Ectodermal cell (in vitro differentiated cells): ENCODE measurements at regions not wholly inside any gene's neighbourhood (a gene's known extent, or its start where the extent isn't known, plus 50 kb on each side); places are given as distances from the start of the nearest gene placed in this dataset.

ENCODE experiments used
- H3K27ac ChIP-seq: 2 replicates; pipeline ENCODE4 v1.7.0; 2013; ENCODE audit warnings: mild to moderate bottlenecking, low read depth, low read length; ENCODE audit not compliant: insufficient read depth, poor library complexity, severe bottlenecking
- H3K27me3 ChIP-seq: 2 replicates; pipeline ENCODE4 v1.7.0; 2013; ENCODE audit warnings: mild to moderate bottlenecking, low read length; ENCODE audit not compliant: insufficient read depth, control insufficient read depth, poor library complexity, severe bottlenecking
- H3K36me3 ChIP-seq: one replicate; pipeline ENCODE4 v1.7.0; 2013; ENCODE audit warnings: low read length; ENCODE audit not compliant: control insufficient read depth, insufficient read depth
- H3K4me1 ChIP-seq: one replicate; pipeline ENCODE4 v1.7.0; 2013; ENCODE audit warnings: low read length; ENCODE audit not compliant: control insufficient read depth, insufficient read depth
- H3K4me3 ChIP-seq: 2 replicates; pipeline ENCODE4 v1.7.0; 2013; ENCODE audit warnings: low read depth, low read length, control low read depth; ENCODE audit not compliant: insufficient read depth
- H3K9me3 ChIP-seq: 2 replicates; pipeline ENCODE4 v1.7.0; 2013; ENCODE audit warnings: mild to moderate bottlenecking, low read length, moderate library complexity; ENCODE audit not compliant: control insufficient read depth
- WGBS, 2 experiments: methylation state at CpG; one replicate each; pipeline ENCODE4 v1.1.7; 2013; ENCODE audit warnings: missing lambda C conversion rate in 2 of 2; 5-methylcytosine and 5-hydroxymethylcytosine counted together

- no peaks in the 10 kb centered on the region for H3K9me3 ChIP-seq
- 96 to 97% methylated on average over 2 of the region's 2 CpGs for WGBS, 2 experiments
These were observed 259.2 kb upstream of the CRY1 start for GRCh38 chr12:107352347-107353081.

GRCh38 chr12:107353312-107353711 is 260.0 kb upstream of the CRY1 start:
- H3K9me3 ChIP-seq: no peaks in the 10 kb centered on the region
- H3K27ac ChIP-seq: no peak overlapping the region
- no peaks in the 10 kb centered on the region for H3K27me3 ChIP-seq
- no peaks in the 10 kb centered on the region for H3K4me1 ChIP-seq
- 92 to 96% methylated on average over 2 of the region's 2 CpGs for WGBS, 2 experiments
- H3K4me3 ChIP-seq: no peak overlapping the region
- H3K36me3 ChIP-seq: no peaks in the 10 kb centered on the region

More at GRCh38 chr12:107352347-107353081, 259.2 kb upstream of the CRY1 start:
- Histone ChIP-seq H3K27me3 (no peaks in the 10 kb centered on the region), H3K4me3 (no peak overlapping the region), H3K36me3 (no peaks in the 10 kb centered on the region), H3K27ac (no peak overlapping the region), H3K4me1 (no peaks in the 10 kb centered on the region)

- no peaks in the 10 kb centered on the region for H3K27me3 ChIP-seq
- WGBS, 2 experiments: 84 to 86% methylated on average over 10 of the region's 10 CpGs
These were observed 261.7 kb upstream of the CRY1 start for GRCh38 chr12:107355004-107355565.

GRCh38 chr12:107355612-107356011 is 262.3 kb upstream of the CRY1 start:
- Histone ChIP-seq H3K27me3 (no peaks in the 10 kb centered on the region), H3K4me1 (no peaks in the 10 kb centered on the region), H3K4me3 (no peak overlapping the region), H3K9me3 (no peaks in the 10 kb centered on the region), H3K36me3 (no peaks in the 10 kb centered on the region), H3K27ac (no peak overlapping the region)
- WGBS, 2 experiments: 93 to 96% methylated on average over 1 of the region's 1 CpG

More at GRCh38 chr12:107355004-107355565, 261.7 kb upstream of the CRY1 start:
- H3K4me1 ChIP-seq: no peaks in the 10 kb centered on the region
- H3K4me3 ChIP-seq: no peak overlapping the region
- H3K27ac ChIP-seq: no peak overlapping the region
- H3K9me3 ChIP-seq: no peaks in the 10 kb centered on the region
- H3K36me3 ChIP-seq: no peaks in the 10 kb centered on the region

- no peak overlapping the region for H3K4me3 ChIP-seq
- H3K4me1 ChIP-seq: no peaks in the 10 kb centered on the region
- 86 to 89% methylated on average over 7 of the region's 7 CpGs for WGBS, 2 experiments
- H3K27ac ChIP-seq: no peak overlapping the region
- H3K36me3 ChIP-seq: no peaks in the 10 kb centered on the region
- no peaks in the 10 kb centered on the region for H3K27me3 ChIP-seq
- H3K9me3 ChIP-seq: no peaks in the 10 kb centered on the region
These were observed 263.1 kb upstream of the CRY1 start for GRCh38 chr12:107356266-107356936.

GRCh38 chr12:107356937-107357295 is 263.6 kb upstream of the CRY1 start:
- H3K9me3 ChIP-seq: no peaks in the 10 kb centered on the region
- no peaks in the 10 kb centered on the region for H3K27me3 ChIP-seq
- H3K27ac ChIP-seq: no peak overlapping the region
- H3K36me3 ChIP-seq: no peaks in the 10 kb centered on the region
- no peaks in the 10 kb centered on the region for H3K4me1 ChIP-seq
- H3K4me3 ChIP-seq: no peak overlapping the region
- WGBS, 2 experiments: 86 to 92% methylated on average over 2 of the region's 2 CpGs

GRCh38 chr12:107359382-107359781 is 266.0 kb upstream of the CRY1 start:
- Histone ChIP-seq H3K36me3 (no peaks in the 10 kb centered on the region), H3K9me3 (no peaks in the 10 kb centered on the region), H3K4me1 (peaks cover 16% of the 10 kb centered on the region), H3K27me3 (no peaks in the 10 kb centered on the region), H3K27ac (no peak overlapping the region), H3K4me3 (no peak overlapping the region)
- WGBS, 2 experiments: 85 to 91% methylated on average over 4 of the region's 4 CpGs

- H3K27ac ChIP-seq: no peak overlapping the region
These were observed 266.7 kb upstream of the CRY1 start for GRCh38 chr12:107360033-107360432.

GRCh38 chr12:107360482-107360881 is 267.1 kb upstream of the CRY1 start:
- no peak overlapping the region for H3K27ac ChIP-seq
- 93 to 100% methylated on average over 2 of the region's 2 CpGs for WGBS, 2 experiments

More at GRCh38 chr12:107360033-107360432, 266.7 kb upstream of the CRY1 start:
- Histone ChIP-seq H3K4me1 (peaks cover 16% of the 10 kb centered on the region), H3K36me3 (no peaks in the 10 kb centered on the region), H3K9me3 (no peaks in the 10 kb centered on the region), H3K27me3 (no peaks in the 10 kb centered on the region), H3K4me3 (no peak overlapping the region)

GRCh38 chr12:107361970-107362369 is 268.6 kb upstream of the CRY1 start:
- no peaks in the 10 kb centered on the region for H3K9me3 ChIP-seq
- no peak overlapping the region for H3K27ac ChIP-seq
- H3K4me1 ChIP-seq: peaks cover 24% of the 10 kb centered on the region
- WGBS, 2 experiments: 84 to 97% methylated on average over 2 of the region's 2 CpGs
- no peak overlapping the region for H3K4me3 ChIP-seq
- H3K36me3 ChIP-seq: no peaks in the 10 kb centered on the region
- H3K27me3 ChIP-seq: no peaks in the 10 kb centered on the region

More at GRCh38 chr12:107360482-107360881, 267.1 kb upstream of the CRY1 start:
- H3K4me1 ChIP-seq: peaks cover 17% of the 10 kb centered on the region
- no peaks in the 10 kb centered on the region for H3K27me3 ChIP-seq
- no peaks in the 10 kb centered on the region for H3K36me3 ChIP-seq
- no peak overlapping the region for H3K4me3 ChIP-seq
- H3K9me3 ChIP-seq: no peaks in the 10 kb centered on the region
